ENCODE measurements at regions not wholly inside any gene's neighbourhood (a gene's known extent, or its start where the extent isn't known, plus 50 kb on each side); places are given as distances from the start of the nearest gene placed in this dataset.

GRCh38 chr4:52212702-52213101 is 161.6 kb downstream of the SPATA18 start:
- intact Hi-C loops (cut with DNase I), result no loop called here
- Histone ChIP-seq H3K9me3 (no peaks in the 10 kb centered on the region), H3K27me3 (no peaks in the 10 kb centered on the region), H3K4me1 (no peaks in the 10 kb centered on the region), H3K4me3 (no peak overlapping the region), H3K36me3 (no peaks in the 10 kb centered on the region), H3K27ac (no peak overlapping the region)
- DNase-seq, result no peak
- TF ChIP-seq POLR2A (IDR thresholded peaks at IDR 0.05) (no peak), CTCF (IDR thresholded peaks at IDR 0.05) (no peak)
- WGBS, 2 donors, result 48 to 56% methylated on average over 3 of the region's 3 CpGs

- Histone ChIP-seq H3K9me3 (no peaks in the 10 kb centered on the region), H3K4me3 (no peak overlapping the region), H3K27ac (no peak overlapping the region), H3K27me3 (peaks cover 0 to 4% (median 0%) of the 10 kb centered on the region in 4 donors), H3K4me1 (no peaks in the 10 kb centered on the region), H3K36me3 (no peaks in the 10 kb centered on the region)
- intact Hi-C loops (cut with DNase I), result no loop called here
- WGBS, 2 donors, result 56 to 60% methylated on average over 3 of the region's 3 CpGs
- no peak for DNase-seq
- TF ChIP-seq POLR2A (IDR thresholded peaks at IDR 0.05) (no peak), CTCF (IDR thresholded peaks at IDR 0.05) (no peak)
Observed at GRCh38 chr4:52231526-52231925, 180.4 kb downstream of the SPATA18 start.

DNA sequence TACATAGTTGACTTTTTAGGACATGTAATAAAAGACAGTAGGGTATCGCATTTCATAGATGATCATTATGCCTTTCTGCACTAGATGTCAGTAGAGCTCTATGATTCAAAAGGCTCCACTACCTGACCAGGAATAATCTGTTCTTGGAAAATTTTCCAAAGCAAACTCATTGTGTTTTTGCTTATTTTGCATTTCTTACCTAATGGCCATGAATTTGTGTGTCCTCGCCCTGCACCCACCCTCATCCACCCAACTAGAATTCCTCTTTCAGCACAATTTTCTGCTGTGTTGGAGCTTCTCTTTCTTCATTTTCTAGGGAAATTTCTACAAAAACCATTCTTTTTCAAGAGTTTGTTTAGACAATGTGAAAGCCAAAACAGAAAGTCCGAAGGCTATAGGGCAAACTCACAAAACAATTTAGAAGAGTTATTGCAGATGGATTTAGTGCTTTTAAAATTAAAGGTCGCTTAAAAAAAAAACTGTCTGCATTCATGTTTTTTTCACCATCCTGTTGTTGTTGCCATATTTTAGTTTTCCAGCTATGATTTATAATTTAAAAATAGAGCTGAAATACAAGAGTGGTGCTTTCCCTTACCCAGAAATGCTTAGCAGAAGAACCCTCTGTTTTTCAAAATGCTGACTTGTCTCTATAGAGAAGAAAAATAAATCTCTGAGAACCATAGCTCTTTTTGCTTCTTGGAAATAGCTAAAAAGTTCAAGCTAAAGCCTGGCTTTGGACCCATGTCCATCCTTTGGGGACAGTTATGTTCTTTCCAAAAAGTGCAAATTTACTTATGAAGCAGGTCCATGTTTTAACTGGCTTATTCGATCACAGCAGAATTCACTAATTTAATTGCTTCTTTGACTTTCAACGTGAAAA is 183.7 kb downstream of the SPATA18 start:
- H3K4me1 ChIP-seq, result no peaks in the 10 kb centered on the region
- H3K27me3 ChIP-seq, result peaks cover 0 to 4% (median 0%) of the 10 kb centered on the region in 4 donors
- no peak for DNase-seq
- no peaks in the 10 kb centered on the region for H3K36me3 ChIP-seq
- H3K27ac ChIP-seq, result no peak overlapping the region
- 45 to 52% methylated on average over 6 of the region's 6 CpGs for WGBS, 2 donors
- intact Hi-C loops (cut with DNase I), result no loop called here
- no peak overlapping the region for H3K4me3 ChIP-seq
- no peaks in the 10 kb centered on the region for H3K9me3 ChIP-seq
- no peak for TF ChIP-seq POLR2A (IDR thresholded peaks at IDR 0.05)
- peak in 5 of 6 experiments; percentile 12 to 52 (median 17) for TF ChIP-seq CTCF (IDR thresholded peaks at IDR 0.05)

DNA sequence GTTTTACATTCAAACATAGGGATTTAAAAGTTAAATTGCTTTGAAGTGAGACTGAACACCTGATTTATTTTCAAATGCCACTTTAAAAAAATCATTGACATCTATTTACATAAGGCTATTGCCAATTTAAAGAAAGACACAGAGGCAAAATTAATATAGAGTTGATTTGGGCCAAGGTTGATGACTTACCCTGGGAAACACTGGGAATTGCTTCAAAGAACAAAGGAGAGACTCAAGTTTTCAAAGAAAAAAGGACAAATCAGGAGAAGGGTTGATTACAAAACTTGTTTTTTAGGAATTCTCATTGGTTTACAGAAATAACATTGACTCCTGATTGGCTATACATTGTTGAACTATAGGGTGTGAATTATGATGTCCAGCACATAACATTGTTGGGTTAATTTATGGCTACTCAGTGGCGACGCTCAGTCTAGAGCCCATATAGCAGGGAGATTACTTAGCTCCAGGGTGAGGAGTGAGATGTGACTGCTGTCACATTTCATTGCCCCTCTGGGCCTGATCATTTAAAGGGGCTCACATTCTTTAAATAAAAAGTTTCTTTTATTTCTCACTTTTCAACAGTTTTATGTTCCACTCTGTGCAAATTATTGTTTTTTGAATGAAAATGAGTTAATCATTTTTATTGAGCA is 184.6 kb downstream of the SPATA18 start:
- no peak overlapping the region for H3K4me3 ChIP-seq
- peaks cover 0 to 4% (median 0%) of the 10 kb centered on the region in 4 donors for H3K27me3 ChIP-seq
- no peaks in the 10 kb centered on the region for H3K36me3 ChIP-seq
- intact Hi-C loops (cut with DNase I), result no loop called here
- no peak for TF ChIP-seq POLR2A (IDR thresholded peaks at IDR 0.05)
- TF ChIP-seq CTCF (IDR thresholded peaks at IDR 0.05), result no peak
- H3K9me3 ChIP-seq, result no peaks in the 10 kb centered on the region
- no peak for DNase-seq
- no peak overlapping the region for H3K27ac ChIP-seq
- 77 to 100% methylated on average over 2 of the region's 2 CpGs for WGBS, 2 donors
- no peaks in the 10 kb centered on the region for H3K4me1 ChIP-seq

DNA sequence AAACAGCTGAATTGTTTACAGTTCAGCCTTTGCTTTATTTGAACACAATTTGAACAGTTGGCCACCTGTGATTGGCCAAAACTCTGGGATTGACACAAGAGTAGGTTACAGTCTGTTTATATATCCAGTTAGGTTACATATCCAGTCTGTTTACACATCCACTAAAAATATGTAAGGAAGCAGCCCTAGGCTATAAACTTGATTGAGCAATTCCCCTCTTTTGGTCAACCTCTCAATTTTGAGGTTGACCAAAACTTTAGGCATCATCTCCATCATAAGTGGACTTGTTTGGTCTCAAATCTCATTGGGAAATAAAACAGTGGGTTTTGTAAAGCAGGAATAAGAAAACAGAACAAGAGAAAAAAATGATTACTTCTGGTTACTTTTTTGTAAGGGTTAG is 190.8 kb downstream of the SPATA18 start:
- H3K36me3 ChIP-seq, result no peaks in the 10 kb centered on the region
- no peak for DNase-seq
- peaks cover 0 to 5% (median 4%) of the 10 kb centered on the region in 3 donors for H3K4me1 ChIP-seq
- TF ChIP-seq POLR2A (IDR thresholded peaks at IDR 0.05), result no peak
- H3K27me3 ChIP-seq, result no peaks in the 10 kb centered on the region
- no peak overlapping the region for H3K4me3 ChIP-seq
- H3K9me3 ChIP-seq, result no peaks in the 10 kb centered on the region
- no peak overlapping the region for H3K27ac ChIP-seq
- intact Hi-C loops (cut with DNase I), result no loop called here

Measured in esophagus squamous epithelium (tissue), 5 donors.